Bone marrow (tissue), 2 donors: ENCODE measurements at regions not wholly inside any gene's neighbourhood (a gene's known extent, or its start where the extent isn't known, plus 50 kb on each side); places are given as distances from the start of the nearest gene placed in this dataset.
"Not testable (repeated sequence)": the region's sequence is repeated elsewhere in the genome, so short reads cannot be mapped to it uniquely, and the experiment has no call there.

Experiments
- DNase-seq, 2 donors: peaks; one replicate each; lab custom pipeline; 2025; lab: John Stamatoyannopoulos, UW

GRCh38 chr2:140178234-140178633 lies 1398.0 kb upstream of the NXPH2 start:
- no peak for DNase-seq

GRCh38 chr2:140177086-140177485 lies 1396.9 kb upstream of the NXPH2 start:
- DNase-seq, result no peak

- no peak for DNase-seq
These were observed 1393.6 kb upstream of the NXPH2 start for GRCh38 chr2:140173790-140174189.

GRCh38 chr2:140164449-140164848 lies 1384.3 kb upstream of the NXPH2 start:
- DNase-seq, result no peak

GRCh38 chr2:140158259-140158658 lies 1378.1 kb upstream of the NXPH2 start:
- DNase-seq, result no peak

- no peak for DNase-seq
These were observed 1377.6 kb upstream of the NXPH2 start for GRCh38 chr2:140157816-140158215.

GRCh38 chr2:140154706-140155105 lies 1374.5 kb upstream of the NXPH2 start:
- no peak for DNase-seq

GRCh38 chr2:140154271-140154670 lies 1374.1 kb upstream of the NXPH2 start:
- DNase-seq, result no peak

GRCh38 chr2:140144611-140145010 lies 1364.4 kb upstream of the NXPH2 start:
- DNase-seq, result no peak

- DNase-seq, result no peak
These were observed 1358.5 kb upstream of the NXPH2 start for GRCh38 chr2:140138736-140139135.

- DNase-seq, result no peak
These were observed 1356.7 kb upstream of the NXPH2 start for GRCh38 chr2:140136861-140137260.

- no peak for DNase-seq
These were observed 1356.2 kb upstream of the NXPH2 start for GRCh38 chr2:140136366-140136765.

GRCh38 chr2:140128909-140129308 lies 1348.7 kb upstream of the NXPH2 start:
- no peak for DNase-seq

GRCh38 chr2:140122001-140122400 lies 1341.8 kb upstream of the NXPH2 start:
- DNase-seq, result no peak

GRCh38 chr2:140117386-140117785 lies 1337.2 kb upstream of the NXPH2 start:
- DNase-seq, result no peak

GRCh38 chr2:140108706-140109475 lies 1328.7 kb upstream of the NXPH2 start:
- no peak for DNase-seq

- no peak for DNase-seq
These were observed 1311.7 kb upstream of the NXPH2 start for GRCh38 chr2:140091926-140092325.

GRCh38 chr2:140086964-140087363 lies 1306.8 kb upstream of the NXPH2 start:
- no peak for DNase-seq

GRCh38 chr2:140085674-140086073 lies 1305.5 kb upstream of the NXPH2 start:
- DNase-seq, result no peak

- no peak for DNase-seq
These were observed 1298.8 kb upstream of the NXPH2 start for GRCh38 chr2:140079038-140079437.

GRCh38 chr2:140076164-140076563 lies 1296.0 kb upstream of the NXPH2 start:
- DNase-seq, result no peak

GRCh38 chr2:140073763-140074162 lies 1293.6 kb upstream of the NXPH2 start:
- not testable (repeated sequence) for DNase-seq

GRCh38 chr2:140067661-140068060 lies 1287.5 kb upstream of the NXPH2 start:
- no peak for DNase-seq

GRCh38 chr2:140064243-140064642 lies 1284.1 kb upstream of the NXPH2 start:
- no peak for DNase-seq
